Stimulated activated CD4-positive, alpha-beta T cell treated with anti-CD3 and anti-CD28 coated beads, Interleukin-12 subunit alpha, Interleukin-12 subunit beta, amount 100 ng/mL, for 4 hours (primary cell): ENCODE measurements at regions not wholly inside any gene's neighbourhood (a gene's known extent, or its start where the extent isn't known, plus 50 kb on each side); places are given as distances from the start of the nearest gene placed in this dataset.

Experiments used
- DNase-seq: peaks from one replicate; pipeline ENCODE4 v3.0.0-alpha.2; 2020

GRCh38 chr15:62477929-62478328 lies 312.8 kb upstream of the C2CD4B start:
- DNase-seq = no peak

GRCh38 chr15:62482785-62483429 lies 317.8 kb upstream of the C2CD4B start:
- no peak for DNase-seq

GRCh38 chr15:62483814-62484213 lies 318.7 kb upstream of the C2CD4B start:
- no peak for DNase-seq

- DNase-seq = no peak
These were observed 320.2 kb upstream of the C2CD4B start for GRCh38 chr15:62485170-62485720.

GRCh38 chr15:62486041-62486440 lies 321.0 kb upstream of the C2CD4B start:
- no peak for DNase-seq

- no peak for DNase-seq
These were observed 323.3 kb upstream of the C2CD4B start for GRCh38 chr15:62488387-62488786.

- DNase-seq = no peak
These were observed 326.6 kb upstream of the C2CD4B start for GRCh38 chr15:62491642-62492041.

- DNase-seq = no peak
These were observed 327.8 kb upstream of the C2CD4B start for GRCh38 chr15:62492900-62493299.

- no peak for DNase-seq
These were observed 329.1 kb upstream of the C2CD4B start for GRCh38 chr15:62494197-62494596.

- DNase-seq = no peak
These were observed 330.9 kb upstream of the C2CD4B start for GRCh38 chr15:62495670-62496614.

- DNase-seq = no peak
These were observed 332.3 kb upstream of the C2CD4B start for GRCh38 chr15:62497356-62497755.

- DNase-seq = no peak
These were observed 333.2 kb upstream of the C2CD4B start for GRCh38 chr15:62498278-62498677.

- no peak for DNase-seq
These were observed 333.6 kb upstream of the C2CD4B start for GRCh38 chr15:62498712-62499111.

GRCh38 chr15:62500325-62500724 lies 335.2 kb upstream of the C2CD4B start:
- no peak for DNase-seq

- no peak for DNase-seq
These were observed 337.4 kb upstream of the C2CD4B start for GRCh38 chr15:62502451-62502850.

GRCh38 chr15:62503451-62503850 lies 338.4 kb upstream of the C2CD4B start:
- no peak for DNase-seq

- DNase-seq = no peak
These were observed 340.7 kb upstream of the C2CD4B start for GRCh38 chr15:62505762-62506161.

GRCh38 chr15:62506217-62506805 lies 341.2 kb upstream of the C2CD4B start:
- DNase-seq = no peak

- no peak for DNase-seq
These were observed 344.4 kb upstream of the C2CD4B start for GRCh38 chr15:62509395-62509958.

- DNase-seq = no peak
These were observed 345.7 kb upstream of the C2CD4B start for GRCh38 chr15:62510791-62511190.

- no peak for DNase-seq
These were observed 347.8 kb upstream of the C2CD4B start for GRCh38 chr15:62512904-62513303.

GRCh38 chr15:62513893-62514292 lies 348.8 kb upstream of the C2CD4B start:
- DNase-seq = no peak

- DNase-seq = no peak
These were observed 350.8 kb upstream of the C2CD4B start for GRCh38 chr15:62515696-62516395.
